ENCODE measurements at regions not wholly inside any gene's neighbourhood (a gene's known extent, or its start where the extent isn't known, plus 50 kb on each side); places are given as distances from the start of the nearest gene placed in this dataset.

DNA sequence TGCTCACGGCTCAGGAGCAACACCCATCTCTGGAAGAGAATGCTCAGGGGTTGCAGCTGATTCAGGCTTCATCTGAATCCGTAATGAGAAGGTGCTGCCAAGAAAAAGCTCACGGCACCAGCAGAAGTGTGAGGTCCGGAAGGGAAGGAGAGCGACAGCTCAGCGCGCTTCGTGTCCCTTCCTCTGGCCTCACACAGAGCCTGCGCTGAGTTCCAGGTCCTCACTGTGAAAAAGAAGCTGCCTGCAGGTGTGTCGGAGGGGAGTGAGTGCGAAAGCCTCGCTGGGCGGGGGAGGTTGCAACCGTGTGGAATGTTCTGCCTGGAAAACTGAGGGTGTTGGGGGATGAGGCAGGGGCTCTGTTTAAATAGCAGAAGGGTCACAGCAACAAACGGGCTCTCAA is 76.2 kb upstream of the TWIST2 start:
- TF ChIP-seq, protein P1, sequence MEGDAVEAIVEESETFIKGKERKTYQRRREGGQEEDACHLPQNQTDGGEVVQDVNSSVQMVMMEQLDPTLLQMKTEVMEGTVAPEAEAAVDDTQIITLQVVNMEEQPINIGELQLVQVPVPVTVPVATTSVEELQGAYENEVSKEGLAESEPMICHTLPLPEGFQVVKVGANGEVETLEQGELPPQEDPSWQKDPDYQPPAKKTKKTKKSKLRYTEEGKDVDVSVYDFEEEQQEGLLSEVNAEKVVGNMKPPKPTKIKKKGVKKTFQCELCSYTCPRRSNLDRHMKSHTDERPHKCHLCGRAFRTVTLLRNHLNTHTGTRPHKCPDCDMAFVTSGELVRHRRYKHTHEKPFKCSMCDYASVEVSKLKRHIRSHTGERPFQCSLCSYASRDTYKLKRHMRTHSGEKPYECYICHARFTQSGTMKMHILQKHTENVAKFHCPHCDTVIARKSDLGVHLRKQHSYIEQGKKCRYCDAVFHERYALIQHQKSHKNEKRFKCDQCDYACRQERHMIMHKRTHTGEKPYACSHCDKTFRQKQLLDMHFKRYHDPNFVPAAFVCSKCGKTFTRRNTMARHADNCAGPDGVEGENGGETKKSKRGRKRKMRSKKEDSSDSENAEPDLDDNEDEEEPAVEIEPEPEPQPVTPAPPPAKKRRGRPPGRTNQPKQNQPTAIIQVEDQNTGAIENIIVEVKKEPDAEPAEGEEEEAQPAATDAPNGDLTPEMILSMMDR (IDR thresholded peaks at IDR 0.05 in 8 of 11, conservative IDR thresholded peaks at IDR 0.05 in 3 of 11), result no peak
- no peak for TF ChIP-seq POLR2AphosphoS5 (IDR thresholded peaks at IDR 0.05)

Measured in spleen (tissue), 7 donors.